ENCODE measurements at regions not wholly inside any gene's neighbourhood (a gene's known extent, or its start where the extent isn't known, plus 50 kb on each side); places are given as distances from the start of the nearest gene placed in this dataset.

GRCh38 chr5:110342683-110343082 is 383.8 kb downstream of the TMEM232 start:
- in situ Hi-C loops (cut with HindIII; ENCODE audit: low pct_ligation_motif_present, low sequenced_read_pairs), result no loop called here
- DNase-seq, result no peak
- Histone ChIP-seq H3K27me3 (replicated peaks) (no peaks in the 10 kb centered on the region), H3K27ac (no peak overlapping the region), H3K4me3 (ENCODE audit: low read depth, low read length) (no peak overlapping the region), H3K36me3 (replicated peaks) (no peaks in the 10 kb centered on the region)
- no peak for TF ChIP-seq CTCF (IDR thresholded peaks at IDR 0.05; ENCODE audit: low read depth, low read length, missing control alignments)

GRCh38 chr5:110343616-110344015 is 382.9 kb downstream of the TMEM232 start:
- Histone ChIP-seq H3K27me3 (replicated peaks) (no peaks in the 10 kb centered on the region), H3K36me3 (replicated peaks) (no peaks in the 10 kb centered on the region), H3K27ac (no peak overlapping the region), H3K4me3 (ENCODE audit: low read depth, low read length) (no peak overlapping the region)
- no peak for DNase-seq
- no peak for TF ChIP-seq CTCF (IDR thresholded peaks at IDR 0.05; ENCODE audit: low read depth, low read length, missing control alignments)
- in situ Hi-C loops (cut with HindIII; ENCODE audit: low pct_ligation_motif_present, low sequenced_read_pairs), result no loop called here

- in situ Hi-C loops (cut with HindIII; ENCODE audit: low pct_ligation_motif_present, low sequenced_read_pairs), result no loop called here
Observed at GRCh38 chr5:110345623-110346022, 380.8 kb downstream of the TMEM232 start.

GRCh38 chr5:110346893-110347358 is 379.5 kb downstream of the TMEM232 start:
- in situ Hi-C loops (cut with HindIII; ENCODE audit: low pct_ligation_motif_present, low sequenced_read_pairs), result no loop called here
- no peak for DNase-seq
- H3K36me3 ChIP-seq (replicated peaks), result no peaks in the 10 kb centered on the region
- no peak overlapping the region for H3K4me3 ChIP-seq (ENCODE audit: low read depth, low read length)
- H3K27me3 ChIP-seq (replicated peaks), result no peaks in the 10 kb centered on the region
- H3K27ac ChIP-seq, result no peak overlapping the region
- no peak for TF ChIP-seq CTCF (IDR thresholded peaks at IDR 0.05; ENCODE audit: low read depth, low read length, missing control alignments)

More at GRCh38 chr5:110345623-110346022, 380.8 kb downstream of the TMEM232 start:
- TF ChIP-seq CTCF (IDR thresholded peaks at IDR 0.05; ENCODE audit: low read depth, low read length, missing control alignments), result no peak
- Histone ChIP-seq H3K36me3 (replicated peaks) (no peaks in the 10 kb centered on the region), H3K4me3 (ENCODE audit: low read depth, low read length) (no peak overlapping the region), H3K27me3 (replicated peaks) (no peaks in the 10 kb centered on the region), H3K27ac (no peak overlapping the region)
- no peak for DNase-seq

GRCh38 chr5:110347781-110348180 is 378.7 kb downstream of the TMEM232 start:
- no peak for DNase-seq
- in situ Hi-C loops (cut with HindIII; ENCODE audit: low pct_ligation_motif_present, low sequenced_read_pairs), result no loop called here
- no peak for TF ChIP-seq CTCF (IDR thresholded peaks at IDR 0.05; ENCODE audit: low read depth, low read length, missing control alignments)
- no peaks in the 10 kb centered on the region for H3K27me3 ChIP-seq (replicated peaks)
- no peak overlapping the region for H3K27ac ChIP-seq
- no peaks in the 10 kb centered on the region for H3K36me3 ChIP-seq (replicated peaks)
- H3K4me3 ChIP-seq (ENCODE audit: low read depth, low read length), result no peak overlapping the region

GRCh38 chr5:110351430-110351829 is 375.0 kb downstream of the TMEM232 start:
- H3K4me3 ChIP-seq (ENCODE audit: low read depth, low read length), result no peak overlapping the region
- H3K36me3 ChIP-seq (replicated peaks), result no peaks in the 10 kb centered on the region
- no peak for TF ChIP-seq CTCF (IDR thresholded peaks at IDR 0.05; ENCODE audit: low read depth, low read length, missing control alignments)
- DNase-seq, result no peak
- in situ Hi-C loops (cut with HindIII; ENCODE audit: low pct_ligation_motif_present, low sequenced_read_pairs), result no loop called here
- H3K27ac ChIP-seq, result no peak overlapping the region
- no peaks in the 10 kb centered on the region for H3K27me3 ChIP-seq (replicated peaks)

Data from brain microvascular endothelial cell (primary cell).